ENCODE measurements at regions not wholly inside any gene's neighbourhood (a gene's known extent, or its start where the extent isn't known, plus 50 kb on each side); places are given as distances from the start of the nearest gene placed in this dataset.

GRCh38 chr2:12074126-12074844 lies 327.9 kb downstream of the LPIN1 start:
- intact Hi-C loops (cut with DNase I; ENCODE audit: low total_unique reads) = no loop called here

GRCh38 chr2:12074845-12075217 lies 328.4 kb downstream of the LPIN1 start:
- intact Hi-C loops (cut with DNase I; ENCODE audit: low total_unique reads) = no loop called here
- no peaks in the 10 kb centered on the region for H3K36me3 ChIP-seq
- no peaks in the 10 kb centered on the region for H3K27me3 ChIP-seq
- no peak for DNase-seq
- H3K4me3 ChIP-seq = no peak overlapping the region
- no peak for TF ChIP-seq CTCF (IDR thresholded peaks at IDR 0.05)
- no peaks in the 10 kb centered on the region for H3K4me1 ChIP-seq
- H3K27ac ChIP-seq = no peak overlapping the region
- no peaks in the 10 kb centered on the region for H3K9me3 ChIP-seq

More at GRCh38 chr2:12074126-12074844, 327.9 kb downstream of the LPIN1 start:
- no peaks in the 10 kb centered on the region for H3K4me1 ChIP-seq
- H3K9me3 ChIP-seq = no peaks in the 10 kb centered on the region
- DNase-seq = no peak
- TF ChIP-seq CTCF (IDR thresholded peaks at IDR 0.05) = no peak
- no peak overlapping the region for H3K27ac ChIP-seq
- no peaks in the 10 kb centered on the region for H3K36me3 ChIP-seq
- no peak overlapping the region for H3K4me3 ChIP-seq
- no peaks in the 10 kb centered on the region for H3K27me3 ChIP-seq

- H3K27ac ChIP-seq = no peak overlapping the region
- intact Hi-C loops (cut with DNase I; ENCODE audit: low total_unique reads) = no loop called here
Measured at GRCh38 chr2:12075603-12076002, 329.2 kb downstream of the LPIN1 start.

GRCh38 chr2:12076810-12077209 lies 330.4 kb downstream of the LPIN1 start:
- no peak for DNase-seq
- H3K4me1 ChIP-seq = no peaks in the 10 kb centered on the region
- H3K4me3 ChIP-seq = no peak overlapping the region
- no peaks in the 10 kb centered on the region for H3K27me3 ChIP-seq
- TF ChIP-seq CTCF (IDR thresholded peaks at IDR 0.05) = no peak
- intact Hi-C loops (cut with DNase I; ENCODE audit: low total_unique reads) = no loop called here
- no peaks in the 10 kb centered on the region for H3K36me3 ChIP-seq
- no peak overlapping the region for H3K27ac ChIP-seq
- H3K9me3 ChIP-seq = no peaks in the 10 kb centered on the region

More at GRCh38 chr2:12075603-12076002, 329.2 kb downstream of the LPIN1 start:
- H3K4me1 ChIP-seq = no peaks in the 10 kb centered on the region
- no peak overlapping the region for H3K4me3 ChIP-seq
- no peaks in the 10 kb centered on the region for H3K9me3 ChIP-seq
- H3K36me3 ChIP-seq = no peaks in the 10 kb centered on the region
- H3K27me3 ChIP-seq = no peaks in the 10 kb centered on the region
- DNase-seq = no peak
- no peak for TF ChIP-seq CTCF (IDR thresholded peaks at IDR 0.05)

GRCh38 chr2:12080360-12080759 lies 333.9 kb downstream of the LPIN1 start:
- intact Hi-C loops (cut with DNase I; ENCODE audit: low total_unique reads) = no loop called here

More at GRCh38 chr2:12080360-12080759, 333.9 kb downstream of the LPIN1 start:
- Histone ChIP-seq H3K9me3 (no peaks in the 10 kb centered on the region), H3K36me3 (no peaks in the 10 kb centered on the region), H3K4me1 (no peaks in the 10 kb centered on the region), H3K27ac (no peak overlapping the region), H3K4me3 (no peak overlapping the region), H3K27me3 (no peaks in the 10 kb centered on the region)
- DNase-seq = no peak
- TF ChIP-seq CTCF (IDR thresholded peaks at IDR 0.05) = no peak

Measured in tibial artery (tissue), 4 donors.